A673 (cell line): ENCODE measurements at regions not wholly inside any gene's neighbourhood (a gene's known extent, or its start where the extent isn't known, plus 50 kb on each side); places are given as distances from the start of the nearest gene placed in this dataset.

Source experiments
- BruUV-seq: library from RNA; stranded (reverse); fragments of 400-500 nt; replicated peaks from 2 replicates; lab custom pipeline; 2021; lab: Mats Ljungman, UMichigan
- CTCF ChIA-PET: fragments of 300-600 bp; sonication (Branson Sonifier 250); formaldehyde crosslinking; loops from one replicate; lab custom pipeline; 2022; ENCODE audit warnings: antibody characterized with exemption; lab: Charles Lee
- POLR2A ChIA-PET: fragments of 300-600 bp; sonication (Branson Sonifier 250); formaldehyde crosslinking; loops from one replicate; lab custom pipeline; 2022; ENCODE audit warnings: antibody characterized with exemption; ENCODE audit not compliant: low non-redundant PET; lab: Charles Lee
- DNase-seq: peaks from one replicate; pipeline ENCODE4 v3.0.0-alpha.2; 2015; ENCODE audit warnings: low spot score
- H3K27ac ChIP-seq: fragments of 200-600 bp; sonication (generic); 2 replicates; pipeline ENCODE4 v1.5.1; 2016; ENCODE audit warnings: mixed run types, low read depth, mild to moderate bottlenecking, mixed read lengths, antibody characterized with exemption, low read length; ENCODE audit not compliant: poor library complexity, severe bottlenecking
- H3K27me3 ChIP-seq: fragments of 200-600 bp; sonication (generic); replicated peaks from 2 replicates; pipeline ENCODE4 v1.6.1; 2017; ENCODE audit warnings: mixed run types, low read depth, mild to moderate bottlenecking, mixed read lengths, antibody characterized with exemption, low read length; ENCODE audit not compliant: insufficient read depth, poor library complexity
- H3K36me3 ChIP-seq: fragments of 200-600 bp; sonication (generic); 2 replicates; pipeline ENCODE4 v1.6.1; 2016; ENCODE audit warnings: mixed run types, mild to moderate bottlenecking, mixed read lengths, antibody characterized with exemption, low read length; ENCODE audit not compliant: insufficient read depth, poor library complexity, severe bottlenecking
- H3K4me1 ChIP-seq: fragments of 200-600 bp; sonication (generic); 2 replicates; pipeline ENCODE4 v1.6.1; 2017; ENCODE audit warnings: mixed run types, mild to moderate bottlenecking, mixed read lengths, antibody characterized with exemption, low read length; ENCODE audit not compliant: insufficient read depth, poor library complexity, severe bottlenecking
- H3K4me3 ChIP-seq: fragments of 200-600 bp; sonication (generic); 2 replicates; pipeline ENCODE4 v1.5.1; 2016; ENCODE audit warnings: low read depth, mixed run types, mild to moderate bottlenecking, mixed read lengths, low read length; ENCODE audit not compliant: poor library complexity, severe bottlenecking
- H3K9me3 ChIP-seq: fragments of 200-600 bp; sonication (generic); 2 replicates; pipeline ENCODE4 v1.6.1; 2016; ENCODE audit warnings: mixed run types, low read depth, mild to moderate bottlenecking, mixed read lengths, antibody characterized with exemption, low read length; ENCODE audit not compliant: poor library complexity, severe bottlenecking
- EZH2 ChIP-seq: fragments of 200-600 bp; sonication (generic); IDR thresholded peaks from 2 replicates; pipeline ENCODE4 v1.6.1; 2017; ENCODE audit warnings: borderline replicate concordance, low read depth, mild to moderate bottlenecking, mixed read lengths, antibody characterized with exemption, low read length; ENCODE audit not compliant: poor library complexity, severe bottlenecking
- intact Hi-C: fragments of 100-400 bp; cut with micrococcal nuclease; formaldehyde crosslinking; loops from one replicate; pipeline ENCODE4 v1.10.0; 2022; ENCODE audit not compliant: unreplicated experiment
- TF ChIP-seq, protein P1 (sequence below): fragments of 300-800, 200-600 bp; sonication (generic); conservative IDR thresholded peaks from 2 replicates; pipeline ENCODE4 v1.5.1; 2017; ENCODE audit warnings: low read depth, mild to moderate bottlenecking, antibody characterized with exemption, low read length, moderate library complexity, mixed read lengths

DNA sequence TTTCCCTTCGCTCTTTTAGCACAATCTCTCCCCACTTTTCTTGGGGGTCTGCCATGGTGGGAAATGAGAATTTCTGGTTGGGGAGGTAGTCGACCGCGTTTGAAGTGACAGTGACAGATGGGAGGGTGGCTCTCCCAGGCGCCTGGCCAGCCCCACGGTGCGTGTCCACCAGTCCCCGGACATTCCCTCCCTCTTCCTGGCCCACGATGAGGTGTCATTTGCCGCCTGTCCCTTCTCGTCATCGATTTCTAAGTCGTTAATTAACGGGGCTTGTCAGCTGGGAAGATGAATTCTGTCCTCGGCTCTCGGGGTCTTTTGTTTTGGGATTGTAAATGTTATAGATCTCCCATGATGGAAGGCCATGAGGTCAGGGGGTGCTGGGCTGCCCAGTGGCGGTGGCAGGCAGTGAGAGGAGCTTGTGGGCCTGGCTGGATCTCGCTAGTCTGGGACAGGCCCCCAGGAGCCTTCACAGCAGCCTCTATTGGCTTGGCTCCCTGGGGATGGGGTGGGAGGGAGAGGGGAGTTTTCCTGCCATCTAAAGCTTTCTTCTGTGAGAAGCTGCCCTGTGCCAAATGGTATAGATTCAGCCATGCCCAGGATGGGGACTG, 164.2 kb downstream of the MRM1 start:
- intact Hi-C loops = no loop called here
- H3K9me3 ChIP-seq = no peaks in the 10 kb centered on the region
- no peaks in the 10 kb centered on the region for H3K27me3 ChIP-seq
- DNase-seq = no peak
- no peak for TF ChIP-seq EZH2
- TF ChIP-seq, protein P1, sequence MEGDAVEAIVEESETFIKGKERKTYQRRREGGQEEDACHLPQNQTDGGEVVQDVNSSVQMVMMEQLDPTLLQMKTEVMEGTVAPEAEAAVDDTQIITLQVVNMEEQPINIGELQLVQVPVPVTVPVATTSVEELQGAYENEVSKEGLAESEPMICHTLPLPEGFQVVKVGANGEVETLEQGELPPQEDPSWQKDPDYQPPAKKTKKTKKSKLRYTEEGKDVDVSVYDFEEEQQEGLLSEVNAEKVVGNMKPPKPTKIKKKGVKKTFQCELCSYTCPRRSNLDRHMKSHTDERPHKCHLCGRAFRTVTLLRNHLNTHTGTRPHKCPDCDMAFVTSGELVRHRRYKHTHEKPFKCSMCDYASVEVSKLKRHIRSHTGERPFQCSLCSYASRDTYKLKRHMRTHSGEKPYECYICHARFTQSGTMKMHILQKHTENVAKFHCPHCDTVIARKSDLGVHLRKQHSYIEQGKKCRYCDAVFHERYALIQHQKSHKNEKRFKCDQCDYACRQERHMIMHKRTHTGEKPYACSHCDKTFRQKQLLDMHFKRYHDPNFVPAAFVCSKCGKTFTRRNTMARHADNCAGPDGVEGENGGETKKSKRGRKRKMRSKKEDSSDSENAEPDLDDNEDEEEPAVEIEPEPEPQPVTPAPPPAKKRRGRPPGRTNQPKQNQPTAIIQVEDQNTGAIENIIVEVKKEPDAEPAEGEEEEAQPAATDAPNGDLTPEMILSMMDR = no peak
- H3K4me1 ChIP-seq = no peaks in the 10 kb centered on the region
- POLR2A ChIA-PET = no interaction called here
- H3K27ac ChIP-seq = no peak overlapping the region
- CTCF ChIA-PET = no interaction called here
- BruUV-seq = no TSS peak
- no peak overlapping the region for H3K4me3 ChIP-seq
- no peaks in the 10 kb centered on the region for H3K36me3 ChIP-seq

DNA sequence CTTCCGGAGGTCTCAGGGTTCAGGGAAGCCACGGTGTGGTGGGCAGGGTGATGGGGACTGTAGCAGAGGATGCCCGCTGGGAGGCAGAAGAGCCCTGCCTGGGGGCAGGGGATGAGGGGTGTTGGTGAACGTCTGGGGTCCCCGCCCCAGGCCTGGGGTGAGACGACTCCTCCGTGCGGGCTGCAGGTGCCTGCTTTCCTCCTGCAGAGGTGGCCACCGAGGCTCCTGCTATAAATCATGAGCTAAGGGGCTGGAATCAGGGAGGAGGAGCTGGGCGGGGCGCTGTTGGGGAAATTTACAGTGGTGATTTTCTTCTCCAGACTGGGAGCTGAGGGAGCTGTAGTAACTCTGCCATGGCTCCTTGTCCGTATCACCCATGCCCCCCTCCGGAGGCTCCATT, 167.0 kb downstream of the MRM1 start:
- no peak overlapping the region for H3K27ac ChIP-seq
- POLR2A ChIA-PET = no interaction called here
- no peaks in the 10 kb centered on the region for H3K9me3 ChIP-seq
- H3K27me3 ChIP-seq = peaks cover 15% of the 10 kb centered on the region
- H3K36me3 ChIP-seq = no peaks in the 10 kb centered on the region
- H3K4me1 ChIP-seq = no peaks in the 10 kb centered on the region
- DNase-seq = no peak
- CTCF ChIA-PET = no interaction called here
- TF ChIP-seq EZH2 = no peak
- TF ChIP-seq, protein P1 = no peak
- intact Hi-C loops = no loop called here
- no TSS peak for BruUV-seq
- H3K4me3 ChIP-seq = no peak overlapping the region

DNA sequence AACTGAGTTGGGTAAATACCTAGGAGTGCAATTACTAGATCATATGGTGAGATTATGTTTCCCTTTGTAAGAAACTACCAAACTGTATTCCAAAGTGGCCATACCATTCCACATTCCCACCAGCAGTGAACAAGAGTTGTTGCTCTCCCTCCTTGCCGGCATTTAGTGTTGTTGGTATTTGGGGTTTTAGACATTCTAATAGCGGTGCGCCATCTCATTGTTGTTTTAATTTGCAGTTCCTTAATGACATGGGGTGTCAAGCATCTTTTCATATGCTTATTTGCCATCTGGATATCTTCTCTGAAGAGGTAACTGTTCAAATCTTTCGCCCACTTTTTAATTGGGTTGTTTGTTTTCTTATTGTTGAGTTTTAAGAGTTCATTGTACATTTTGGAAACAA, 164.2 kb upstream of the LHX1 start:
- no TSS peak for BruUV-seq
- no peak overlapping the region for H3K27ac ChIP-seq
- ChIA-PET CTCF (no interaction called here), POLR2A (no interaction called here)
- no peaks in the 10 kb centered on the region for H3K9me3 ChIP-seq
- H3K36me3 ChIP-seq = no peaks in the 10 kb centered on the region
- peaks cover 21% of the 10 kb centered on the region for H3K27me3 ChIP-seq
- H3K4me1 ChIP-seq = no peaks in the 10 kb centered on the region
- intact Hi-C loops = loop anchor here (10.0 kb wide), 1 partner anchor 58 kb away; no protein-coding TSS in a partner anchor
- H3K4me3 ChIP-seq = no peak overlapping the region
- TF ChIP-seq, protein P1 = no peak
- no peak for TF ChIP-seq EZH2
- no peak for DNase-seq
